Aorta (tissue), 5 donors: ENCODE measurements at regions not wholly inside any gene's neighbourhood (a gene's known extent, or its start where the extent isn't known, plus 50 kb on each side); places are given as distances from the start of the nearest gene placed in this dataset.

ENCODE experiments used
- ATAC-seq: fragments of 200-7000 bp; cut with Tn5 transposase; one replicate; pipeline ENCODE4 v1.9.1; 2022; ENCODE audit warnings: moderate library complexity; ENCODE audit not compliant: low FRiP score
- DNase-seq, 2 donors: peaks; one replicate each; pipeline ENCODE4 v3.0.0-alpha.2; 2020
- H3K27ac ChIP-seq, 2 donors: one replicate each; pipeline ENCODE4 v1.5.1; 2013; ENCODE audit warnings: low read length in 2 of 2, mild to moderate bottlenecking in 2 of 2, moderate library complexity in 2 of 2, control low read depth in 1 of 2, inconsistent platforms in 1 of 2, low read depth in 1 of 2
- H3K27me3 ChIP-seq, 2 donors: one replicate each; pipeline ENCODE4 v1.6.1; 2013; ENCODE audit warnings: control low read depth in 1 of 2, low read length in 1 of 2, mild to moderate bottlenecking in 1 of 2, moderate library complexity in 1 of 2; ENCODE audit not compliant: insufficient read depth in 2 of 2, control insufficient read depth in 1 of 2
- H3K36me3 ChIP-seq, 2 donors: one replicate each; pipeline ENCODE4 v1.6.1; 2013; ENCODE audit warnings: control low read depth in 1 of 2, low read length in 1 of 2, mild to moderate bottlenecking in 1 of 2; ENCODE audit not compliant: insufficient read depth in 2 of 2, control insufficient read depth in 1 of 2
- H3K4me1 ChIP-seq, 2 donors: one replicate each; pipeline ENCODE4 v1.6.1; 2013; ENCODE audit warnings: low read length in 2 of 2, control low read depth in 1 of 2, mild to moderate bottlenecking in 1 of 2, moderate library complexity in 1 of 2; ENCODE audit not compliant: insufficient read depth in 2 of 2, control insufficient read depth in 1 of 2
- H3K4me3 ChIP-seq, 2 donors: one replicate each; pipeline ENCODE4 v1.5.1; 2013; ENCODE audit warnings: low read length in 2 of 2, control low read depth in 1 of 2, mild to moderate bottlenecking in 1 of 2
- H3K9me3 ChIP-seq: one replicate; pipeline ENCODE4 v1.6.1; 2013; ENCODE audit warnings: mild to moderate bottlenecking, low read length; ENCODE audit not compliant: control insufficient read depth
- WGBS, 2 donors: extraction: QIAGEN DNeasy Blood & Tissue Kit; methylation state at CpG; one replicate each; pipeline ENCODE4 v1.1.7; 2013; 5-methylcytosine and 5-hydroxymethylcytosine counted together
- intact Hi-C, 2 donors: fragments of 100-400 bp; cut with DNase I; formaldehyde crosslinking; loops; one replicate each; pipeline versions ENCODE4 v1.14.2 to v1.15.0; 2022
- donor health status: healthy with polysubstance abuse.
- donor health status: Bipolar disorder and iron deficiency.
- donor health status: DM: no; HTN: no; CAD: no.
- donor health status: DM: no; HTN: no; CAD: no.
- donor health status: DM: yes; HTN: yes; CAD: no.

DNA sequence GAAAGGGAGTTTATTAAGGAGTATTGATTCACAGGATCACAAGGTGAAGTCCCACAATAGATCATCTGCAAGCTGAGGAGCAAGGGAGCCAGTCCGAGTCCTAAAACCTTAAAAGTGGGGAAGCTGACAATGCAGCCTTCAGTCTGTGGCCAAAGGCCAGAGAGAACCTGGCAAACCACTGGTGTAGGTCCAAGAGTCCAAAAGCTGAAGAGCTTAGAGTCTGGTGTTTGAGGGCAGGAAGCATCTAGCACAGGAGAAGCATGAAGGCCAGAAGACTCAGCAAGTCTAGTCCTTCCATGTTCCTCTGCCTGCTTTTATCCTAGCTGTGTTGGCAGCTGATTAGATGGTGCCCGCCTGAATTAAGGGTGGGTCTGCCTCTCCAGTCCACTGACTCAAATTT is 193.0 kb downstream of the KIF2B start:
- ATAC-seq (no peak), DNase-seq (no peak)
- Histone ChIP-seq H3K36me3 (no peaks in the 10 kb centered on the region), H3K27ac (no peak overlapping the region), H3K4me1 (no peaks in the 10 kb centered on the region), H3K4me3 (no peak overlapping the region), H3K27me3 (no peaks in the 10 kb centered on the region), H3K9me3 (peaks cover 1% of the 10 kb centered on the region)
- WGBS, 2 donors = 81 to 83% methylated on average over 2 of the region's 2 CpGs
- intact Hi-C loops = no loop called here

- WGBS, 2 donors = 91 to 94% methylated on average over 1 of the region's 1 CpG
- ATAC-seq = no peak
- no peaks in the 10 kb centered on the region for H3K27me3 ChIP-seq
These were observed 198.7 kb downstream of the KIF2B start for GRCh38 chr17:54021418-54021817.

GRCh38 chr17:54028986-54029580 is 206.4 kb downstream of the KIF2B start:
- DNase-seq (no peak), ATAC-seq (no peak)
- Histone ChIP-seq H3K9me3 (no peaks in the 10 kb centered on the region), H3K27me3 (no peaks in the 10 kb centered on the region), H3K27ac (no peak overlapping the region), H3K4me3 (no peak overlapping the region), H3K4me1 (no peaks in the 10 kb centered on the region), H3K36me3 (no peaks in the 10 kb centered on the region)
- intact Hi-C loops = no loop called here

More at GRCh38 chr17:54021418-54021817, 198.7 kb downstream of the KIF2B start:
- Histone ChIP-seq H3K27ac (no peak overlapping the region), H3K4me1 (no peaks in the 10 kb centered on the region), H3K9me3 (peaks cover under 1% of the 10 kb centered on the region), H3K4me3 (no peak overlapping the region), H3K36me3 (no peaks in the 10 kb centered on the region)
- DNase-seq = no peak
- intact Hi-C loops = no loop called here

- H3K9me3 ChIP-seq = no peaks in the 10 kb centered on the region
- intact Hi-C loops = no loop called here
- WGBS, 2 donors = 66 to 67% methylated on average over 5 of the region's 5 CpGs
- no peak overlapping the region for H3K27ac ChIP-seq
- no peak for DNase-seq
- H3K4me1 ChIP-seq = no peaks in the 10 kb centered on the region
- H3K36me3 ChIP-seq = no peaks in the 10 kb centered on the region
- ATAC-seq = no peak
- H3K4me3 ChIP-seq = no peak overlapping the region
- no peaks in the 10 kb centered on the region for H3K27me3 ChIP-seq
These were observed 207.3 kb downstream of the KIF2B start for GRCh38 chr17:54029986-54030385.

DNA sequence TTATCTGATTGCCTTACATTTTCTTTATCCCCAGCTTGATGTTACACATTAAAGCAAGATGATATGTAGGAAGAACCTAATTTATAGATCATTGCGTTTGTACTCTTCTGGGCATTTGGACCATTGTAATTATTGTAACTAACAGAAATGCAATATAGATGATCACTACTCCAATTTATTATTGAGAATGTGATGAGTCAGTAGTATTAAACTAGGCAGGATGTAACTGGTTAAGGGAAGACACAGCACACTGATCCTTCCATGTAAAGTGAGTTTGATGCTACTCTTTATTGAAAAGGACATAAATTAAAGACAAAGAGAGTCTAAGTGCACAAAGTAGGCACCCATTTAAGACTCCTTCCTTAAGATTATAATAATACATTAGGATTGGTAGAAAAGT is 223.8 kb downstream of the KIF2B start:
- no peak for ATAC-seq
- WGBS, 2 donors = 90% methylated on average over 1 of the region's 1 CpG
- intact Hi-C loops = no loop called here

DNA sequence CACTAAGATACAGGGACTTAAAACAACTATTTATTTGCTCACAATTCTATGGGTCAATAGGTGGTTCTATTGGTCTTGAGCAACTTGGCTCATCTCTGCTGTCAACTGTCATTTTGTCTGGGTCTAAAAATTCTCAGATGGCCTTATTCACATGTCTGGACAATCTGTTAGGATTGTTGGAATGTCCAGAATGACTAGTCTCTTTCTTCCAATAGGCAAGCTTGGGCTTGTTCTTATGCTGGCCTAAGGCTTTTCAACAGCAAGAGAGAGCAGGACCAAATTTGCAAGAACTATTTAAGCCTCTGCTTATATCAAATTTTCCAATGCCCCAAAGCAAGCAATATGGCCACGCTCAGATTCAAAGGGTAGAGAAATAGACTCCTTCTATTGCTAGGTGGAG is 240.9 kb downstream of the KIF2B start:
- intact Hi-C loops = no loop called here
- WGBS, 2 donors = 82% methylated on average over 1 of the region's 1 CpG
- DNase-seq (no peak), ATAC-seq (no peak)
- no peak overlapping the region for H3K4me3 ChIP-seq
- H3K27me3 ChIP-seq = no peaks in the 10 kb centered on the region
- H3K27ac ChIP-seq = no peak overlapping the region
- no peaks in the 10 kb centered on the region for H3K9me3 ChIP-seq
- H3K36me3 ChIP-seq = no peaks in the 10 kb centered on the region
- no peaks in the 10 kb centered on the region for H3K4me1 ChIP-seq

More for the DNA sequence above, 223.8 kb downstream of the KIF2B start:
- Histone ChIP-seq H3K27me3 (no peaks in the 10 kb centered on the region), H3K36me3 (no peaks in the 10 kb centered on the region), H3K9me3 (no peaks in the 10 kb centered on the region), H3K27ac (no peak overlapping the region), H3K4me3 (no peak overlapping the region), H3K4me1 (no peaks in the 10 kb centered on the region)
- no peak for DNase-seq

GRCh38 chr17:54085020-54085419 is 262.3 kb downstream of the KIF2B start:
- no peaks in the 10 kb centered on the region for H3K9me3 ChIP-seq
- no peak overlapping the region for H3K4me3 ChIP-seq
- ATAC-seq = no peak
- no peak for DNase-seq
- no peaks in the 10 kb centered on the region for H3K4me1 ChIP-seq
- WGBS, 2 donors = 8 to 13% methylated on average over 1 of the region's 1 CpG
- intact Hi-C loops = no loop called here
- H3K27ac ChIP-seq = no peak overlapping the region
- H3K36me3 ChIP-seq = no peaks in the 10 kb centered on the region
- no peaks in the 10 kb centered on the region for H3K27me3 ChIP-seq

DNA sequence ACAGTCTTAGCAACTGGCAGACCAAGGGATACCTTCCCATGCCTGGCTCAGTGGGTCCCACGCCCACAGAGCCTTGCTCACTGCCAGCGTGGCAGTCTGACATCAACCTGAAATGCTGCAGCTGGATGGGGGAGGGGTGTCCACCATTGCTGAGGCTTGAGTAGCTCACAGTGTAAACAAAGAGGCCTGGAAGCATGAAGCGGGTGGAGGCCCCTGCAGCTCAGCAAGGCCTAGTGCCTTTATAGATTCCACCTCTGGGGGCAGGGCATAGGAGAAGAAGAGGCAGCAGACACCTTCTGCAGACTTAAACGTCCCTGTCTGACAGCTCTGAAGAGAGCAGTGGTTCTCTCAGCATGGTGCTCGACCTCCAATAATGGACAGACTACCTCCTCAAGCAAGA is 263.2 kb downstream of the KIF2B start:
- ATAC-seq (no peak), DNase-seq (no peak)
- Histone ChIP-seq H3K27me3 (no peaks in the 10 kb centered on the region), H3K36me3 (no peaks in the 10 kb centered on the region), H3K4me1 (no peaks in the 10 kb centered on the region), H3K4me3 (no peak overlapping the region), H3K9me3 (no peaks in the 10 kb centered on the region), H3K27ac (no peak overlapping the region)
- intact Hi-C loops = no loop called here
- 25 to 36% methylated on average over 5 of the region's 5 CpGs for WGBS, 2 donors

GRCh38 chr17:54096216-54096615 is 273.5 kb downstream of the KIF2B start:
- no peaks in the 10 kb centered on the region for H3K9me3 ChIP-seq
- no peaks in the 10 kb centered on the region for H3K27me3 ChIP-seq
- no peaks in the 10 kb centered on the region for H3K4me1 ChIP-seq
- no peak overlapping the region for H3K27ac ChIP-seq
- DNase-seq = no peak
- ATAC-seq = no peak
- intact Hi-C loops = no loop called here
- no peak overlapping the region for H3K4me3 ChIP-seq
- H3K36me3 ChIP-seq = no peaks in the 10 kb centered on the region
